ENCODE measurements at regions not wholly inside any gene's neighbourhood (a gene's known extent, or its start where the extent isn't known, plus 50 kb on each side); places are given as distances from the start of the nearest gene placed in this dataset.

DNA sequence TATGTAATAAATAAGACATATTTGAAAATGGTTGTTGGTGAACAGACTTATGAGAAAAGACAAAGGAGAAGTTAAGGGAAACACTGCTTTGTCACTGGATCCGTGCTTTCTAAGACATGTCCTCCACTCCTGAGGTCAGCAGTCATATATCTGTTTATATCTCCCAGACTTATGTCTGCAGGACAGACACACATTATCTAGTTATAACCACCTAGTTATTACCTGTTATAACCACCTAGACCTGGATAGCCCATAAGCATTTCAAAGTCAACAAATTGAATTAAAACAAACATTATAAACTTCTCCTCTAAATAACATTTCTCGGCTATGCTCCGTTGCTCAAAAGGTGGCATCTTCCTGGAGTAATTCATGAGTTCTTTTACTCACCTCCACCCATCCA is 96.4 kb downstream of the SPRY2 start:
- TF ChIP-seq EZH2 (IDR thresholded peaks at IDR 0.05; ENCODE audit: low read depth) = no peak
- TF ChIP-seq, protein P1, sequence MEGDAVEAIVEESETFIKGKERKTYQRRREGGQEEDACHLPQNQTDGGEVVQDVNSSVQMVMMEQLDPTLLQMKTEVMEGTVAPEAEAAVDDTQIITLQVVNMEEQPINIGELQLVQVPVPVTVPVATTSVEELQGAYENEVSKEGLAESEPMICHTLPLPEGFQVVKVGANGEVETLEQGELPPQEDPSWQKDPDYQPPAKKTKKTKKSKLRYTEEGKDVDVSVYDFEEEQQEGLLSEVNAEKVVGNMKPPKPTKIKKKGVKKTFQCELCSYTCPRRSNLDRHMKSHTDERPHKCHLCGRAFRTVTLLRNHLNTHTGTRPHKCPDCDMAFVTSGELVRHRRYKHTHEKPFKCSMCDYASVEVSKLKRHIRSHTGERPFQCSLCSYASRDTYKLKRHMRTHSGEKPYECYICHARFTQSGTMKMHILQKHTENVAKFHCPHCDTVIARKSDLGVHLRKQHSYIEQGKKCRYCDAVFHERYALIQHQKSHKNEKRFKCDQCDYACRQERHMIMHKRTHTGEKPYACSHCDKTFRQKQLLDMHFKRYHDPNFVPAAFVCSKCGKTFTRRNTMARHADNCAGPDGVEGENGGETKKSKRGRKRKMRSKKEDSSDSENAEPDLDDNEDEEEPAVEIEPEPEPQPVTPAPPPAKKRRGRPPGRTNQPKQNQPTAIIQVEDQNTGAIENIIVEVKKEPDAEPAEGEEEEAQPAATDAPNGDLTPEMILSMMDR (conservative IDR thresholded peaks at IDR 0.05) = no peak
